GM13977 (cell line): ENCODE measurements at regions not wholly inside any gene's neighbourhood (a gene's known extent, or its start where the extent isn't known, plus 50 kb on each side); places are given as distances from the start of the nearest gene placed in this dataset.

Experiments used
- DNase-seq: peaks from one replicate; pipeline ENCODE4 v3.0.0; 2012; ENCODE audit warnings: low spot score
- in situ Hi-C: fragments of 300-500 bp; cut with MboI; formaldehyde crosslinking; loops from one replicate; pipeline ENCODE4 v1.12.0; 2022; ENCODE audit warnings: low sequenced_read_pairs, low pct_unique_long_range_greater_than_20kb, mixed read lengths, inconsistent platforms; ENCODE audit not compliant: unreplicated experiment
- TF ChIP-seq, protein P1 (sequence below): IDR thresholded peaks from 2 replicates; pipeline ENCODE4 v1.5.1; 2012; ENCODE audit warnings: mild to moderate bottlenecking, control low read depth; ENCODE audit not compliant: insufficient read depth; ENCODE audit errors: extremely low read depth, missing control alignments

DNA sequence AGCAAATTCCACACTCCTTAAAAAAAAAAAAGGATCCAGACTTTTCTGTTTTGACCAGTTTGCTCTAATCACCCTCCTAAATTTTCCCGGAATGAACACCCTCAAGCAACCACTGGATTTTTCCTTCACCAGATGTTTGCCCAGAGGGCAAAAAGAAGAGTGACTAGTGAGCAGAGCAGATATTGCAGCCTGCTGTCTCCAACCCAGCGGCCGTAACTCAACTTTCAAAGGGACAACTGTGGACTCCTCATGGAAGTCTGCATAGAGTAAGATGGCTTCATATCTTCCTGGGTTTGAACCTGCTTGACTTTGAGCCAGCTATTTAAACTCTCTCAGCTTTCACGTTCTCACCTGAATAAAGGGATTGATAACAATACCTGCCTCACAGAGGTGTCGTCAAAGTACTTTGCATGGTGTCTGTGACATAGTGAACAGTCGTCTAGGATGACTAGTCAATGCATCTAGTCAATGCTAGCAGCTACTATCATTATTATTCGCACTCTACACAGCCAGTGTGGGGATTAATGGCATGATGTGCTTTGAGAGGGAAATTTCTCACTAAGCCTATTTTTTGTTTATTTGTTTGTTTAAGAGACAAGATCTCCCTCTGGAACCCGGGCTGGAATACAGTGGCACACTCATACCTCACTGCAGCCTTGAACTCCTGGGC, 92.2 kb upstream of the HIVEP1 start:
- in situ Hi-C loops, result no loop called here
- TF ChIP-seq, protein P1, sequence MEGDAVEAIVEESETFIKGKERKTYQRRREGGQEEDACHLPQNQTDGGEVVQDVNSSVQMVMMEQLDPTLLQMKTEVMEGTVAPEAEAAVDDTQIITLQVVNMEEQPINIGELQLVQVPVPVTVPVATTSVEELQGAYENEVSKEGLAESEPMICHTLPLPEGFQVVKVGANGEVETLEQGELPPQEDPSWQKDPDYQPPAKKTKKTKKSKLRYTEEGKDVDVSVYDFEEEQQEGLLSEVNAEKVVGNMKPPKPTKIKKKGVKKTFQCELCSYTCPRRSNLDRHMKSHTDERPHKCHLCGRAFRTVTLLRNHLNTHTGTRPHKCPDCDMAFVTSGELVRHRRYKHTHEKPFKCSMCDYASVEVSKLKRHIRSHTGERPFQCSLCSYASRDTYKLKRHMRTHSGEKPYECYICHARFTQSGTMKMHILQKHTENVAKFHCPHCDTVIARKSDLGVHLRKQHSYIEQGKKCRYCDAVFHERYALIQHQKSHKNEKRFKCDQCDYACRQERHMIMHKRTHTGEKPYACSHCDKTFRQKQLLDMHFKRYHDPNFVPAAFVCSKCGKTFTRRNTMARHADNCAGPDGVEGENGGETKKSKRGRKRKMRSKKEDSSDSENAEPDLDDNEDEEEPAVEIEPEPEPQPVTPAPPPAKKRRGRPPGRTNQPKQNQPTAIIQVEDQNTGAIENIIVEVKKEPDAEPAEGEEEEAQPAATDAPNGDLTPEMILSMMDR, result no peak
- DNase-seq, result no peak

DNA sequence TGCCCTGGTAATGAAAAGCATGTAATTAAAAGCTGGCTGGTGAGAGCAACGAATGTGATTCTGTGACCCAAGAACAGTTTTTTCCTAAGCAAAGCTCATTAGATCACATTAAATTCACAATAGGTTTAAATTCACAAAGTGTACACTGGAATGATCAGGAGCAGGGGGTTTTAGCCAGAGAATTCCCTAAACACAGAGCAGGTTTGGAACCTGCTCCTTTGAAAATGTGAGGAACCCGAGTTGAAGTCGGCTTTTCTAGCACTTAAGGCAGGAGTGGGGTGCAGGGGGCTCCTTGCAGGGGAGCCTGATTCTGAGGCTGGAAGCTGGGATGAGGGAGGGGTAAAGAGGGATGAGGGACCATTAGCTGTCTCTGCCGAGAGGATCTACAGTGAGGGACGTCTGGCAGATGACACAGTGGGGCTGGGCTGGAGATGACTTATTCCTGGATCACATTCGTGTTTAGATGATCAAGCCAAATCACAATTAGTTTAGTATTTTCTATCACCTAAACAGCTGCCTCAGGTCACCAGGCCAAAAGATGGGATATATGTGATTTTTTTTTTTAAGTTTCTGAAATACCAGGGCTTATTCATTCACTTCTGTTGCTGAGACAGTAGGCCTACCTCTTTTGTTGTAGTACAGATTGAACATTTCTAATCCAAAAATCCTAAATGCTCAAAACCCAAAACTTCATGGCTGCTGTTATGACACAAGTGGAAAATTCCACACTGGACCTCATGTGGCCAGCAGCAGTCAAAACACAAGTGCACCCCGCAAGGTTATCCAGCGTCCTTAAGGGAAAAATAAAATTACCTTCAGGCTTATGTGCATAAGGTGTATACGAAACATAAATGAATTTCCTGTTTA, 93.1 kb upstream of the HIVEP1 start:
- no peak for DNase-seq
- in situ Hi-C loops, result no loop called here
- TF ChIP-seq, protein P1, result no peak

DNA sequence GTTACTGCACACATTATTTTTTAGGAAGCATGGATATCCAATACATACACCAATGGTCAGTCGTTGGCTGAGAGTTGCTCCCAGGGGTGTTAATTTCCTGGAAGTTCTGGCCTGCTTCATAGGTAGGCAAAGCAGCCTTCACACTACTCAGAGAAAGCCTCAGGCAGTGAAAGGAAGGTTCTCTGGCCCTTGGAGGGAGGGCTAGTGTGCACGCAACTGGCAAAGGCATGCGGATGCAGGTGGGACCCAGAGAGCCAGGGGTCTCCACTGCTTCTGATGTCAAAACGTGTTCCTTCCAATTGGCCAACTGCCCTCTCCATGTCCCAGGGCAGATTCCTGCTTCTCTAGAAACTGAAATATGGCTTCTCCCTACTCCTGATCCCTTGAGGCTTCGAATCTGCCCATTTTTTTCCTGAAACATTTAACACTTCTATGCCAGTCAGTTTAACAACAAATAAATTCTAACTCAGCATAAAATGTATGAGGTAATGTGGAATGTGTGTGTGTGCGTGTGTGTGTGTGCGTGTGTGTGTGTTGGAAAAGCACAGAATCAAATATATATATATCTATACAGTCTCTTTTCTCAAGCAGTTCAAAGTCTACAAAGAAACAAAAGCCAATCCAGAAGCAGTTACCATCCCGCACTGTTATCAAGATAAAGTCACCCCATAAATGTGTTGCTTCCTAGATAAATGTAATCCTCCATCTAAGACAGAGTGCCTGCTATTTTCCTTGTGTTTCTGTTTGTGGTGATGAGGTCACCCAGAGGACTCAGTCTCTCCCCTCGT, 94.0 kb upstream of the HIVEP1 start:
- DNase-seq, result no peak
- TF ChIP-seq, protein P1, result no peak
- in situ Hi-C loops, result no loop called here

DNA sequence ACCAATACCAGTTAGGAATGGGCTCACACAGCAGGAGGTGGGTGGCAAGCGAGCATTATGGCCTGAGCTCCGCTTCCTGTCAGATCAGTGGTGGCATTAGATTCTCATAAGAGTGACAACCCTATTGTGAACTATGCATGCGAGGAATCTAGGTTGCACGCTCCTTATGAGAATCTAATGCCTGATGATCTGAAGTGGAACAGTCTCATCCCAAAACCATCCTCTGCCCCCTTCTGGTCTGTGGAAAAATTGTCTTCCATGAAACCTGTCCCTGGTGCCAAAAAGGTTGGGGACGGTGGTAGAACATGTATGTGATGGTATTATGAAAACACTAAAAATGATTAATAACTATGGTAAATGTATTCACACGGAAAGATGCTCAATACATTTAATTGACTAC, 99.7 kb upstream of the HIVEP1 start:
- TF ChIP-seq, protein P1, result peak; percentile 24
- in situ Hi-C loops, result no loop called here
- DNase-seq, result no peak

DNA sequence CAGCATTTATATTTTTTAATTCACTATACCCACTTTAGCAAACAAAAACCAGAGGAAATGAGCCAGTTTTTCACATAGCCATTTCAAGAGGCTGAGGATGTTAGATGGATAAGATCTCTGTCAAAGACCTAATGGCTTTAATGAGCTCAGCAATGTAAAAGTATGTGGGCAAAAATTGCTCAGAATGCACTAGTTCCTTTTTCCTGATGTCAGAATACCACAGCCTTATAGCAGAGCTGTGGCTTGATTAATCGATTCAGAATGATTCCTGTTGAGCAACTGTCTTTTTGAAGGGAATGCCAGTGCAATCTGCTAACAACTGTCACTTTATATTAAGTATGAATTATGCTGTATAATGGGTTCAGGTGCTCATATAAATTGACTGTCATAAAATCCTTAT, 100.6 kb upstream of the HIVEP1 start:
- DNase-seq, result no peak
- in situ Hi-C loops, result no loop called here
- TF ChIP-seq, protein P1, result no peak

DNA sequence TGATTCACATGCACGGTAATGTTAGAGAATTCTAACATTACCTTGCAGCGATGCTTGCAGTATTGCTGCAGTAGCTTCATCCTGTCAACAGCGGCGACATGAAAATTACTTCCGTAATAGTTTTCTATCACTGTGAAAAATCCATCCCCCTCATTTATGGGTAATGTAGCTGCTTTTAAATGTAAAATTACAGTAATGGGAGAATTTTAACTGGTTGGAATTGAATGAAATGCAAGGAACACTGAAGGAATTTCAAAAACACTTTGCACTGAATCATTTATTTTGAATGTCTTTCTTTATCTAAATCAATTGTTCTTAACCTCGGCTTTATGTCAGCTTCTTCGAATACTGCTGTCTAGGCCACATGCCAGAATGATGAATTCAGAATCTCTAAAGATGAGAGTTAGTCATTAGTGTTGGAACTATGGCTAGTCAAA, 102.4 kb upstream of the HIVEP1 start:
- no peak for DNase-seq
- in situ Hi-C loops, result no loop called here

More for the DNA sequence above, 102.4 kb upstream of the HIVEP1 start:
- TF ChIP-seq, protein P1, result no peak
